HG03460 (cell line): ENCODE measurements at regions not wholly inside any gene's neighbourhood (a gene's known extent, or its start where the extent isn't known, plus 50 kb on each side); places are given as distances from the start of the nearest gene placed in this dataset.

Experiments used
- ATAC-seq: cut with Tn5 transposase; IDR thresholded peaks from one replicate; pipeline ENCODE4 v1.9.1; 2021; ENCODE audit not compliant: unreplicated experiment

GRCh38 chr1:61531716-61532115, 193.2 kb downstream of the TM2D1 start:
- no peak for ATAC-seq

- no peak for ATAC-seq
Measured at GRCh38 chr1:61523893-61524605, 200.9 kb downstream of the TM2D1 start.

GRCh38 chr1:61523229-61523628, 201.7 kb downstream of the TM2D1 start:
- no peak for ATAC-seq

GRCh38 chr1:61520401-61520800, 204.5 kb downstream of the TM2D1 start:
- no peak for ATAC-seq

GRCh38 chr1:61519631-61520030, 205.3 kb downstream of the TM2D1 start:
- ATAC-seq = no peak

GRCh38 chr1:61518670-61519400, 206.1 kb downstream of the TM2D1 start:
- ATAC-seq = no peak

- ATAC-seq = no peak
Measured at GRCh38 chr1:61517345-61517744, 207.6 kb downstream of the TM2D1 start.

GRCh38 chr1:61515096-61515495, 209.8 kb downstream of the TM2D1 start:
- ATAC-seq = no peak
